SK-N-MC (cell line): ENCODE measurements at regions not wholly inside any gene's neighbourhood (a gene's known extent, or its start where the extent isn't known, plus 50 kb on each side); places are given as distances from the start of the nearest gene placed in this dataset.

Experiments used
- EZH2 ChIP-seq: fragments of 200-600 bp; sonication (generic); IDR thresholded peaks from one replicate; pipeline ENCODE4 v1.6.1; 2017; ENCODE audit warnings: antibody characterized with exemption
- FOXP2 ChIP-seq: optimal IDR thresholded peaks from 2 replicates; pipeline ENCODE3; 2011; ENCODE audit warnings: mild to moderate bottlenecking, moderate library complexity; ENCODE audit not compliant: insufficient read depth; ENCODE audit errors: extremely low read length, control extremely low read depth
- POLR2AphosphoS5 ChIP-seq: IDR thresholded peaks from 2 replicates; pipeline ENCODE4 v1.6.1; 2012; ENCODE audit warnings: mild to moderate bottlenecking, low read depth, low read length, borderline replicate concordance

- TF ChIP-seq EZH2 (no peak), POLR2AphosphoS5 (no peak), FOXP2 (no peak)
Measured at GRCh38 chr17:36814958-36815357, 122.3 kb upstream of the LHX1 start.
